A549 (cell line): ENCODE measurements at regions not wholly inside any gene's neighbourhood (a gene's known extent, or its start where the extent isn't known, plus 50 kb on each side); places are given as distances from the start of the nearest gene placed in this dataset.

Experiments
- BHLHE40 ChIP-seq: IDR thresholded peaks from 2 replicates; pipeline ENCODE4 v1.6.1; 2012; ENCODE audit warnings: low read depth, low read length, inconsistent platforms
- CHD2 ChIP-seq: fragments of 150-350 bp; IDR thresholded peaks from 2 replicates; pipeline ENCODE4 v1.6.1; 2014; ENCODE audit warnings: low read length; ENCODE audit not compliant: partially characterized antibody
- TF ChIP-seq, protein P1 (sequence below): fragments of >200 bp; sonication (Bioruptor Twin); formaldehyde crosslinking; IDR thresholded peaks from 3 replicates; pipeline ENCODE4 v1.5.1; 2016
- TF ChIP-seq, protein P2 (sequence below): fragments of 200-600 bp; sonication (generic); IDR thresholded peaks from 2 replicates; pipeline ENCODE4 v1.6.1; 2016; ENCODE audit warnings: antibody characterized with exemption, mild to moderate bottlenecking, moderate library complexity

DNA sequence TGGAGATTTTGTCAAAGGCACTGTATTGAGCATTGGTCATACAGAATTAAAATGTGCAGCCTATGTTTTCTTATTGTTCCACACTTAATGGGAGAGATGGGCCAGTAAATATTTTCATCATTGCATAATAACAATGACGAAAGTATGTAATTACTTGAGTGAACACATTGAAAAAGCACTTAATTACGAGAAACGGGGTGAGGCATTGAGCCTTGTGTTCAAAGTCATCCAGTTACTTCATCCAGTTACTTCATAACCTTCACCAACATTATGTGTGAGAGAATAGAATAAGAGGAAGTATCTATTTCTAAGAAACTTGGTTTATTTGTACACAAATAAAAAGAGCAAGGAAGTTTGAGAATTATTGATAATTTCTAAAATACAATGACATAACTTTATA is 1427.0 kb downstream of the ADGRL3 start:
- TF ChIP-seq CHD2 (no peak), BHLHE40 (no peak)
- TF ChIP-seq, protein P1, sequence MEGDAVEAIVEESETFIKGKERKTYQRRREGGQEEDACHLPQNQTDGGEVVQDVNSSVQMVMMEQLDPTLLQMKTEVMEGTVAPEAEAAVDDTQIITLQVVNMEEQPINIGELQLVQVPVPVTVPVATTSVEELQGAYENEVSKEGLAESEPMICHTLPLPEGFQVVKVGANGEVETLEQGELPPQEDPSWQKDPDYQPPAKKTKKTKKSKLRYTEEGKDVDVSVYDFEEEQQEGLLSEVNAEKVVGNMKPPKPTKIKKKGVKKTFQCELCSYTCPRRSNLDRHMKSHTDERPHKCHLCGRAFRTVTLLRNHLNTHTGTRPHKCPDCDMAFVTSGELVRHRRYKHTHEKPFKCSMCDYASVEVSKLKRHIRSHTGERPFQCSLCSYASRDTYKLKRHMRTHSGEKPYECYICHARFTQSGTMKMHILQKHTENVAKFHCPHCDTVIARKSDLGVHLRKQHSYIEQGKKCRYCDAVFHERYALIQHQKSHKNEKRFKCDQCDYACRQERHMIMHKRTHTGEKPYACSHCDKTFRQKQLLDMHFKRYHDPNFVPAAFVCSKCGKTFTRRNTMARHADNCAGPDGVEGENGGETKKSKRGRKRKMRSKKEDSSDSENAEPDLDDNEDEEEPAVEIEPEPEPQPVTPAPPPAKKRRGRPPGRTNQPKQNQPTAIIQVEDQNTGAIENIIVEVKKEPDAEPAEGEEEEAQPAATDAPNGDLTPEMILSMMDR: no peak
- TF ChIP-seq, protein P2, sequence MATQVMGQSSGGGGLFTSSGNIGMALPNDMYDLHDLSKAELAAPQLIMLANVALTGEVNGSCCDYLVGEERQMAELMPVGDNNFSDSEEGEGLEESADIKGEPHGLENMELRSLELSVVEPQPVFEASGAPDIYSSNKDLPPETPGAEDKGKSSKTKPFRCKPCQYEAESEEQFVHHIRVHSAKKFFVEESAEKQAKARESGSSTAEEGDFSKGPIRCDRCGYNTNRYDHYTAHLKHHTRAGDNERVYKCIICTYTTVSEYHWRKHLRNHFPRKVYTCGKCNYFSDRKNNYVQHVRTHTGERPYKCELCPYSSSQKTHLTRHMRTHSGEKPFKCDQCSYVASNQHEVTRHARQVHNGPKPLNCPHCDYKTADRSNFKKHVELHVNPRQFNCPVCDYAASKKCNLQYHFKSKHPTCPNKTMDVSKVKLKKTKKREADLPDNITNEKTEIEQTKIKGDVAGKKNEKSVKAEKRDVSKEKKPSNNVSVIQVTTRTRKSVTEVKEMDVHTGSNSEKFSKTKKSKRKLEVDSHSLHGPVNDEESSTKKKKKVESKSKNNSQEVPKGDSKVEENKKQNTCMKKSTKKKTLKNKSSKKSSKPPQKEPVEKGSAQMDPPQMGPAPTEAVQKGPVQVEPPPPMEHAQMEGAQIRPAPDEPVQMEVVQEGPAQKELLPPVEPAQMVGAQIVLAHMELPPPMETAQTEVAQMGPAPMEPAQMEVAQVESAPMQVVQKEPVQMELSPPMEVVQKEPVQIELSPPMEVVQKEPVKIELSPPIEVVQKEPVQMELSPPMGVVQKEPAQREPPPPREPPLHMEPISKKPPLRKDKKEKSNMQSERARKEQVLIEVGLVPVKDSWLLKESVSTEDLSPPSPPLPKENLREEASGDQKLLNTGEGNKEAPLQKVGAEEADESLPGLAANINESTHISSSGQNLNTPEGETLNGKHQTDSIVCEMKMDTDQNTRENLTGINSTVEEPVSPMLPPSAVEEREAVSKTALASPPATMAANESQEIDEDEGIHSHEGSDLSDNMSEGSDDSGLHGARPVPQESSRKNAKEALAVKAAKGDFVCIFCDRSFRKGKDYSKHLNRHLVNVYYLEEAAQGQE: no peak
